DOHH2 (cell line): ENCODE measurements at regions not wholly inside any gene's neighbourhood (a gene's known extent, or its start where the extent isn't known, plus 50 kb on each side); places are given as distances from the start of the nearest gene placed in this dataset.
"Not testable (repeated sequence)": the region's sequence is repeated elsewhere in the genome, so short reads cannot be mapped to it uniquely, and the experiment has no call there.

Experiments
- H3F3A ChIP-seq: fragments of 200-600 bp; sonication (generic), shearing (Covaris generic); 2 replicates; pipeline ENCODE4 v1.6.0; 2016; ENCODE audit warnings: antibody characterized with exemption, mild to moderate bottlenecking; ENCODE audit not compliant: control insufficient read depth, insufficient read depth
- H3K27ac ChIP-seq: fragments of 200-600 bp; sonication (generic); 2 replicates; pipeline ENCODE4 v1.5.1; 2014; ENCODE audit warnings: low read depth, mild to moderate bottlenecking, low read length, moderate library complexity
- H3K27me3 ChIP-seq: fragments of 200-600 bp; sonication (generic); 2 replicates; pipeline ENCODE4 v1.6.1; 2014; ENCODE audit warnings: mild to moderate bottlenecking, low read length, mixed read lengths; ENCODE audit not compliant: control insufficient read depth
- H3K36me3 ChIP-seq: fragments of 200-600 bp; sonication (generic); 2 replicates; pipeline ENCODE4 v1.6.1; 2014; ENCODE audit warnings: mild to moderate bottlenecking, low read length, moderate library complexity, mixed read lengths; ENCODE audit not compliant: control insufficient read depth
- H3K4me1 ChIP-seq: fragments of 200-600 bp; sonication (generic); 2 replicates; pipeline ENCODE4 v1.6.1; 2014; ENCODE audit warnings: mild to moderate bottlenecking, low read length, mixed read lengths; ENCODE audit not compliant: control insufficient read depth
- H3K4me2 ChIP-seq: fragments of 200-600 bp; sonication (generic); 2 replicates; pipeline ENCODE4 v1.6.0; 2014; ENCODE audit warnings: mild to moderate bottlenecking, low read length, moderate library complexity
- H3K4me3 ChIP-seq: fragments of 200-600 bp; sonication (generic); 2 replicates; pipeline ENCODE4 v1.5.1; 2014; ENCODE audit warnings: mild to moderate bottlenecking, low read length, mixed read lengths
- H3K79me2 ChIP-seq: fragments of 200-600 bp; sonication (generic); 2 replicates; pipeline ENCODE4 v1.6.1; 2014; ENCODE audit warnings: mild to moderate bottlenecking, low read length, mixed read lengths; ENCODE audit not compliant: control insufficient read depth
- H3K9me2 ChIP-seq: fragments of 200-600 bp; sonication (generic); replicated peaks from 2 replicates; pipeline ENCODE4 v1.6.1; 2014; ENCODE audit warnings: mild to moderate bottlenecking, low read length, mixed read lengths; ENCODE audit not compliant: control insufficient read depth
- H3K9me3 ChIP-seq: fragments of 200-600 bp; sonication (generic); 2 replicates; pipeline ENCODE4 v1.6.1; 2014; ENCODE audit warnings: antibody characterized with exemption, low read length, mixed read lengths; ENCODE audit not compliant: control insufficient read depth, insufficient read depth
- H4K20me1 ChIP-seq: fragments of 200-600 bp; sonication (generic); 2 replicates; pipeline ENCODE4 v1.6.0; 2014; ENCODE audit warnings: low read depth, mild to moderate bottlenecking, antibody characterized with exemption, low read length, moderate library complexity; ENCODE audit not compliant: control insufficient read depth, insufficient read depth
- CTCF ChIP-seq: fragments of 200-600 bp; sonication (generic); IDR thresholded peaks from one replicate; pipeline ENCODE4 v1.5.1; 2014; ENCODE audit warnings: antibody characterized with exemption, mild to moderate bottlenecking, low read depth, low read length; ENCODE audit not compliant: poor library complexity, severe bottlenecking
- EZH2phosphoT487 ChIP-seq: fragments of 200-600 bp; sonication (generic); IDR thresholded peaks from 2 replicates; pipeline ENCODE4 v1.6.1; 2017; ENCODE audit warnings: borderline replicate concordance, mild to moderate bottlenecking, antibody characterized with exemption, low read length, moderate library complexity, mixed read lengths

GRCh38 chrY:7320751-7321150, 409.2 kb upstream of the AMELY start:
- no peaks in the 10 kb centered on the region for H3K9me3 ChIP-seq
- peaks cover 41% of the 10 kb centered on the region for H3K79me2 ChIP-seq
- peaks cover 8% of the 10 kb centered on the region for H3K36me3 ChIP-seq
- no peaks in the 10 kb centered on the region for H3K9me2 ChIP-seq
- H3K27ac ChIP-seq: no peak overlapping the region
- H3K4me2 ChIP-seq: no peak overlapping the region
- H3F3A ChIP-seq: no peaks in the 10 kb centered on the region
- H3K27me3 ChIP-seq: no peaks in the 10 kb centered on the region
- H4K20me1 ChIP-seq: no peaks in the 10 kb centered on the region
- peaks cover 10% of the 10 kb centered on the region; the same call in 1 of the 2 replicates for H3K4me1 ChIP-seq
- H3K4me3 ChIP-seq: no peak overlapping the region
- TF ChIP-seq EZH2phosphoT487 (no peak), CTCF (no peak)

- not testable (repeated sequence) for H3K9me2 ChIP-seq, H3K9me3 ChIP-seq, H3K27me3 ChIP-seq, H4K20me1 ChIP-seq, H3K4me3 ChIP-seq, H3K27ac ChIP-seq, H3K4me2 ChIP-seq, H3F3A ChIP-seq, H3K36me3 ChIP-seq
- peaks cover 10% of the 10 kb centered on the region; the same call in 1 of the 2 replicates for H3K4me1 ChIP-seq
- peaks cover 38% of the 10 kb centered on the region for H3K79me2 ChIP-seq
Measured at GRCh38 chrY:7320171-7320570, 408.6 kb upstream of the AMELY start.

- Histone ChIP-seq H3K27ac (no peak overlapping the region), H3K4me2 (no peak overlapping the region), H3K9me2 (no peaks in the 10 kb centered on the region), H3K36me3 (peaks cover 8% of the 10 kb centered on the region; the same call in 1 of the 2 replicates), H3F3A (no peaks in the 10 kb centered on the region), H3K9me3 (no peaks in the 10 kb centered on the region), H3K4me3 (no peak overlapping the region), H3K27me3 (no peaks in the 10 kb centered on the region), H4K20me1 (no peaks in the 10 kb centered on the region), H3K79me2 (peaks cover 53% of the 10 kb centered on the region), H3K4me1 (peaks cover 10% of the 10 kb centered on the region; the same call in 1 of the 2 replicates)
- no peak for TF ChIP-seq EZH2phosphoT487
- TF ChIP-seq CTCF: no peak
Measured at GRCh38 chrY:7318122-7318521, 406.6 kb upstream of the AMELY start.

- H3K36me3 ChIP-seq: peaks cover 6% of the 10 kb centered on the region; the same call in 1 of the 2 replicates
- no peaks in the 10 kb centered on the region for H3F3A ChIP-seq
Measured at GRCh38 chrY:7317571-7317970, 406.0 kb upstream of the AMELY start.

More at GRCh38 chrY:7317571-7317970, 406.0 kb upstream of the AMELY start:
- TF ChIP-seq CTCF: no peak
- TF ChIP-seq EZH2phosphoT487: no peak
- peaks cover 58% of the 10 kb centered on the region for H3K79me2 ChIP-seq
- no peaks in the 10 kb centered on the region for H3K9me2 ChIP-seq
- no peak overlapping the region for H3K4me3 ChIP-seq
- H4K20me1 ChIP-seq: no peaks in the 10 kb centered on the region
- H3K4me1 ChIP-seq: peaks cover 10% of the 10 kb centered on the region; the same call in 1 of the 2 replicates
- H3K27ac ChIP-seq: no peak overlapping the region
- no peaks in the 10 kb centered on the region for H3K9me3 ChIP-seq
- no peak overlapping the region for H3K4me2 ChIP-seq
- H3K27me3 ChIP-seq: no peaks in the 10 kb centered on the region
